Liver (tissue), 7 donors: ENCODE measurements at regions not wholly inside any gene's neighbourhood (a gene's known extent, or its start where the extent isn't known, plus 50 kb on each side); places are given as distances from the start of the nearest gene placed in this dataset.

Experiments
- DNase-seq: peaks from one replicate; pipeline ENCODE4 v3.0.0-alpha.2; 2017; ENCODE audit warnings: low spot score
- H3K27ac ChIP-seq, 2 donors: one replicate each; pipeline ENCODE4 v1.7.0; 2013; ENCODE audit warnings: inconsistent platforms in 2 of 2, low read length in 2 of 2, control low read depth in 1 of 2, low read depth in 1 of 2, mild to moderate bottlenecking in 1 of 2
- H3K27me3 ChIP-seq, 4 donors: one replicate each; pipeline versions ENCODE4 v1.6.1 to v1.7.0; 2013; ENCODE audit warnings: low read length in 3 of 4, inconsistent platforms in 1 of 4, mild to moderate bottlenecking in 1 of 4, moderate library complexity in 1 of 4; ENCODE audit not compliant: control insufficient read depth in 4 of 4, insufficient read depth in 4 of 4
- H3K36me3 ChIP-seq, 4 donors: one replicate each; pipeline versions ENCODE4 v1.6.1 to v1.7.0; 2013; ENCODE audit warnings: low read length in 3 of 4, mild to moderate bottlenecking in 3 of 4, low read depth in 1 of 4, moderate library complexity in 1 of 4; ENCODE audit not compliant: control insufficient read depth in 4 of 4, insufficient read depth in 3 of 4
- H3K4me1 ChIP-seq, 4 donors: one replicate each; pipeline versions ENCODE4 v1.6.1 to v1.7.0; 2013; ENCODE audit warnings: low read length in 3 of 4, mild to moderate bottlenecking in 3 of 4, moderate library complexity in 1 of 4; ENCODE audit not compliant: control insufficient read depth in 4 of 4, insufficient read depth in 4 of 4
- H3K4me3 ChIP-seq, 3 donors: one replicate each; pipeline versions ENCODE4 v1.6.1 to v1.7.0; 2013; ENCODE audit warnings: low read length in 3 of 3, control low read depth in 1 of 3, low read depth in 1 of 3, mild to moderate bottlenecking in 1 of 3
- H3K9ac ChIP-seq, 2 donors: one replicate each; pipeline ENCODE4 v1.7.0; 2013; ENCODE audit warnings: low read length in 2 of 2, mild to moderate bottlenecking in 2 of 2, moderate library complexity in 2 of 2, control low read depth in 1 of 2, low read depth in 1 of 2
- H3K9me3 ChIP-seq, 4 donors: one replicate each; pipeline versions ENCODE4 v1.6.1 to v1.7.0; 2013; ENCODE audit warnings: low read length in 3 of 4; ENCODE audit not compliant: control insufficient read depth in 4 of 4
- EGR1 ChIP-seq, 2 donors: IDR thresholded peaks; 2 replicates each; pipeline ENCODE4 v1.6.1; 2016 to 2018; ENCODE audit warnings: antibody characterized with exemption in 2 of 2, low read depth in 2 of 2
- HNF4A ChIP-seq, 2 donors: conservative IDR thresholded peaks; 2 replicates each; pipeline ENCODE4 v1.6.1; 2016; ENCODE audit warnings: antibody characterized with exemption in 2 of 2, mild to moderate bottlenecking in 2 of 2
- HNF4G ChIP-seq: IDR thresholded peaks from 2 replicates; pipeline ENCODE4 v1.6.1; 2016; ENCODE audit warnings: antibody characterized with exemption
- MAX ChIP-seq: IDR thresholded peaks from 2 replicates; pipeline ENCODE4 v1.6.1; 2016; ENCODE audit warnings: antibody characterized with exemption
- NR2F2 ChIP-seq: IDR thresholded peaks from 2 replicates; pipeline ENCODE4 v1.6.1; 2016; ENCODE audit warnings: antibody characterized with exemption
- RAD21 ChIP-seq, 2 donors: IDR thresholded peaks; 2 replicates each; pipeline ENCODE4 v1.6.1; 2016; ENCODE audit warnings: antibody characterized with exemption in 2 of 2, mild to moderate bottlenecking in 2 of 2
- RXRA ChIP-seq, 2 donors: IDR thresholded peaks; 2 replicates each; pipeline ENCODE4 v1.6.1; 2017 to 2018; ENCODE audit warnings: antibody characterized with exemption in 2 of 2, mild to moderate bottlenecking in 1 of 2
- SP1 ChIP-seq: IDR thresholded peaks from 2 replicates; pipeline ENCODE4 v1.6.1; 2018; ENCODE audit warnings: antibody characterized with exemption, mild to moderate bottlenecking
- TAF1 ChIP-seq: conservative IDR thresholded peaks from 2 replicates; pipeline ENCODE4 v1.6.1; 2016; ENCODE audit warnings: antibody characterized with exemption, mild to moderate bottlenecking
- YY1 ChIP-seq: IDR thresholded peaks from 2 replicates; pipeline ENCODE4 v1.6.1; 2016; ENCODE audit warnings: antibody characterized with exemption, mild to moderate bottlenecking
- WGBS: extraction: QIAGEN DNeasy Blood & Tissue Kit; methylation state at CpG from one replicate; pipeline ENCODE4 v1.1.7; 2013; 5-methylcytosine and 5-hydroxymethylcytosine counted together
- TF ChIP-seq, protein P1 (sequence below): IDR thresholded peaks from 2 replicates; pipeline ENCODE4 v1.6.1; 2016; ENCODE audit warnings: antibody characterized with exemption, mild to moderate bottlenecking
- TF ChIP-seq, protein P2 (sequence below): IDR thresholded peaks from 2 replicates; pipeline ENCODE4 v1.6.1; 2016; ENCODE audit warnings: antibody characterized with exemption
- TF ChIP-seq, protein P3 (sequence below): IDR thresholded peaks from 2 replicates; pipeline ENCODE4 v1.6.1; 2016; ENCODE audit warnings: antibody characterized with exemption
- donor health status: healthy.
- donor health status: healthy.
- donor health status: healthy.
- donor health status: healthy.

DNA sequence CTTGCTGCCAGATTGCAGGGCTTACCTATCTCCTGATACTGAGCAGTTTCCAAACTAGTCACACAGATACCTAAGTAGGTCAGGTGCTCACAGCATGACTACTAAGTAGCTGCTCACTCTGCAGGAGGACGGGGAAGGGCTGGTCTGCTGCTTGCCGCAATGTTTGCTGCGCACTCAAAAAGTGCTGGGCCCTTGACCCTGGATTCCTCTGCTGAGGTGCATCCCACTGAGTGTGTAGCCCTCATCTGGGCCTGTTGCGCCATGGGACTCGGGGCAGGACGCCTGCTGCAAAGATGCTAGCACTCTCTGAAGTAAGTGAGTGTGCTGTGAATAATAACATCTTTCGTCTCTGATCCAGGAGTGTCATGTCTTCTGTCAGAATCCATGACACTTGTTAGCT, 59.2 kb upstream of the MEDAG start:
- Histone ChIP-seq H3K9me3 (no peaks in the 10 kb centered on the region), H3K36me3 (no peaks in the 10 kb centered on the region), H3K9ac (no peak overlapping the region), H3K27me3 (no peaks in the 10 kb centered on the region), H3K4me1 (no peaks in the 10 kb centered on the region), H3K27ac (no peak overlapping the region), H3K4me3 (no peak overlapping the region)
- no peak for TF ChIP-seq RAD21 (IDR thresholded peaks at IDR 0.05)
- no peak for TF ChIP-seq EGR1 (IDR thresholded peaks at IDR 0.05; ENCODE audit: low read depth in 2 of 2)
- TF ChIP-seq, protein P1, sequence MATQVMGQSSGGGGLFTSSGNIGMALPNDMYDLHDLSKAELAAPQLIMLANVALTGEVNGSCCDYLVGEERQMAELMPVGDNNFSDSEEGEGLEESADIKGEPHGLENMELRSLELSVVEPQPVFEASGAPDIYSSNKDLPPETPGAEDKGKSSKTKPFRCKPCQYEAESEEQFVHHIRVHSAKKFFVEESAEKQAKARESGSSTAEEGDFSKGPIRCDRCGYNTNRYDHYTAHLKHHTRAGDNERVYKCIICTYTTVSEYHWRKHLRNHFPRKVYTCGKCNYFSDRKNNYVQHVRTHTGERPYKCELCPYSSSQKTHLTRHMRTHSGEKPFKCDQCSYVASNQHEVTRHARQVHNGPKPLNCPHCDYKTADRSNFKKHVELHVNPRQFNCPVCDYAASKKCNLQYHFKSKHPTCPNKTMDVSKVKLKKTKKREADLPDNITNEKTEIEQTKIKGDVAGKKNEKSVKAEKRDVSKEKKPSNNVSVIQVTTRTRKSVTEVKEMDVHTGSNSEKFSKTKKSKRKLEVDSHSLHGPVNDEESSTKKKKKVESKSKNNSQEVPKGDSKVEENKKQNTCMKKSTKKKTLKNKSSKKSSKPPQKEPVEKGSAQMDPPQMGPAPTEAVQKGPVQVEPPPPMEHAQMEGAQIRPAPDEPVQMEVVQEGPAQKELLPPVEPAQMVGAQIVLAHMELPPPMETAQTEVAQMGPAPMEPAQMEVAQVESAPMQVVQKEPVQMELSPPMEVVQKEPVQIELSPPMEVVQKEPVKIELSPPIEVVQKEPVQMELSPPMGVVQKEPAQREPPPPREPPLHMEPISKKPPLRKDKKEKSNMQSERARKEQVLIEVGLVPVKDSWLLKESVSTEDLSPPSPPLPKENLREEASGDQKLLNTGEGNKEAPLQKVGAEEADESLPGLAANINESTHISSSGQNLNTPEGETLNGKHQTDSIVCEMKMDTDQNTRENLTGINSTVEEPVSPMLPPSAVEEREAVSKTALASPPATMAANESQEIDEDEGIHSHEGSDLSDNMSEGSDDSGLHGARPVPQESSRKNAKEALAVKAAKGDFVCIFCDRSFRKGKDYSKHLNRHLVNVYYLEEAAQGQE = no peak
- TF ChIP-seq HNF4G = no peak
- DNase-seq = no peak
- 97% methylated on average over 7 of the region's 7 CpGs for WGBS

GRCh38 chr13:30847650-30848307, 58.3 kb upstream of the MEDAG start:
- no peak for TF ChIP-seq EGR1 (IDR thresholded peaks at IDR 0.05; ENCODE audit: low read depth in 2 of 2)
- TF ChIP-seq SP1 = no peak
- TF ChIP-seq, protein P2, sequence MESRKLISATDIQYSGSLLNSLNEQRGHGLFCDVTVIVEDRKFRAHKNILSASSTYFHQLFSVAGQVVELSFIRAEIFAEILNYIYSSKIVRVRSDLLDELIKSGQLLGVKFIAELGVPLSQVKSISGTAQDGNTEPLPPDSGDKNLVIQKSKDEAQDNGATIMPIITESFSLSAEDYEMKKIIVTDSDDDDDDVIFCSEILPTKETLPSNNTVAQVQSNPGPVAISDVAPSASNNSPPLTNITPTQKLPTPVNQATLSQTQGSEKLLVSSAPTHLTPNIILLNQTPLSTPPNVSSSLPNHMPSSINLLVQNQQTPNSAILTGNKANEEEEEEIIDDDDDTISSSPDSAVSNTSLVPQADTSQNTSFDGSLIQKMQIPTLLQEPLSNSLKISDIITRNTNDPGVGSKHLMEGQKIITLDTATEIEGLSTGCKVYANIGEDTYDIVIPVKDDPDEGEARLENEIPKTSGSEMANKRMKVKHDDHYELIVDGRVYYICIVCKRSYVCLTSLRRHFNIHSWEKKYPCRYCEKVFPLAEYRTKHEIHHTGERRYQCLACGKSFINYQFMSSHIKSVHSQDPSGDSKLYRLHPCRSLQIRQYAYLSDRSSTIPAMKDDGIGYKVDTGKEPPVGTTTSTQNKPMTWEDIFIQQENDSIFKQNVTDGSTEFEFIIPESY = no peak
- no peak for TF ChIP-seq MAX
- TF ChIP-seq TAF1 = no peak
- DNase-seq = no peak
- H3K4me1 ChIP-seq = no peaks in the 10 kb centered on the region
- H3K27ac ChIP-seq = no peak overlapping the region
- no peak overlapping the region for H3K9ac ChIP-seq
- no peak overlapping the region for H3K4me3 ChIP-seq
- no peaks in the 10 kb centered on the region for H3K9me3 ChIP-seq
- WGBS = 70% methylated on average over 11 of the region's 11 CpGs
- H3K27me3 ChIP-seq = no peaks in the 10 kb centered on the region
- no peaks in the 10 kb centered on the region for H3K36me3 ChIP-seq

- TF ChIP-seq, protein P1 = no peak
- TF ChIP-seq YY1 (no peak), NR2F2 (no peak), RAD21 (IDR thresholded peaks at IDR 0.05) (no peak), HNF4A (conservative IDR thresholded peaks at IDR 0.05) (no peak), HNF4G (no peak), RXRA (IDR thresholded peaks at IDR 0.05) (no peak)
- TF ChIP-seq, protein P2 = no peak
- TF ChIP-seq, protein P3, sequence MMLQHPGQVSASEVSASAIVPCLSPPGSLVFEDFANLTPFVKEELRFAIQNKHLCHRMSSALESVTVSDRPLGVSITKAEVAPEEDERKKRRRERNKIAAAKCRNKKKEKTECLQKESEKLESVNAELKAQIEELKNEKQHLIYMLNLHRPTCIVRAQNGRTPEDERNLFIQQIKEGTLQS = no peak
- Histone ChIP-seq H3K9ac (no peak overlapping the region), H3K9me3 (no peaks in the 10 kb centered on the region), H3K36me3 (no peaks in the 10 kb centered on the region), H3K4me1 (no peaks in the 10 kb centered on the region), H3K27me3 (no peaks in the 10 kb centered on the region), H3K4me3 (no peak overlapping the region), H3K27ac (no peak overlapping the region)
- DNase-seq = no peak
- 80% methylated on average over 5 of the region's 5 CpGs for WGBS
These were observed 57.6 kb upstream of the MEDAG start for GRCh38 chr13:30848332-30849027.
